Erythroblast (primary cell): ENCODE measurements at regions not wholly inside any gene's neighbourhood (a gene's known extent, or its start where the extent isn't known, plus 50 kb on each side); places are given as distances from the start of the nearest gene placed in this dataset.

Source experiments
- GATA1 ChIP-seq: IDR thresholded peaks from 2 replicates; pipeline ENCODE4 v1.6.1; 2011; ENCODE audit warnings: low read depth, mild to moderate bottlenecking, control low read depth, low read length, moderate library complexity
- POLR2A ChIP-seq: IDR thresholded peaks from 2 replicates; pipeline ENCODE4 v1.6.1; 2011; ENCODE audit warnings: mild to moderate bottlenecking, low read length

DNA sequence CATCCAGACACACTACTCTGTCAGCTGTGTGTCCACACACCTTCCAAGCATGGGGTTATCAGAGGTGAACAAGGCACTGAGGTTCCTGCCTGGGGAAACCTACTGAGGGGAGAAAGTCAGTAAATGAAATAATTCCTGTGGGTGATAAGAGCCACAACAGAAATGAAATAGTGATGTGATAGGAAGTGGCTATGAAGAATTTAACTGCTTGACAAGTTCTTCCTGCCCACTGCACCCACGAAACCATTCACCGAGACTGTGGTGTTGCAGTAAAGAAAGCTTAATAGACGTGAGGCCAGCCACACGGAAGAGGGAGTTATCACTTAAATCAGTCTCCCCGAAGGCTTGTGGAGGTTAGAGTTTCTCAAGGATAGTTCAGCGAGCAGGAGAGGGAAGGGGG is 353.1 kb downstream of the UQCRFS1 start:
- TF ChIP-seq POLR2A (no peak), GATA1 (no peak)
